ENCODE measurements at regions not wholly inside any gene's neighbourhood (a gene's known extent, or its start where the extent isn't known, plus 50 kb on each side); places are given as distances from the start of the nearest gene placed in this dataset.
A peak's percentile ranks its signal among the peaks of the same experiment; 100 is the strongest.

DNA sequence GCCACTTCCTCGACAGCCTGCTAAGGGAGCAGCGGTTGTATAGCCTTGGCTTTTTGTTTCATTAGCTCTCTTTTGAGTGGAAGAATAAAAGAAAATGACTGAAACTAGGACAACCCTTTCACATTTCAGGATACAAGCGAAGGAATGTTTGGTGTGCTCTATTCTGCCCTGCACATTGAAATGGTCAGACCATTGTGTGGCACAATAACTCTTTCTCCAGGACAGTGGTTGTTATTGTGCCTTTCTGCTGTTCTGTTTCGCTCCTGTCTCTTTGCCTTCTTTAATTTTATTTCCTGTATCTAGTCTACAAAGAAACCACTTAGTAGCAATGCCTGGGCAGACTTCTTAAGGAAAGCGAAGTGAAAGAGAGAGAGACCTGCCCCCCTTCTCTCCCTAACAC is 473.7 kb downstream of the GBA3 start:
- DNase-seq (no peak), ATAC-seq (ENCODE audit: poor library complexity) (no peak)
- intact Hi-C loops (cut with DNase I), result no loop called here

- intact Hi-C loops (cut with DNase I), result no loop called here
- no peak for ATAC-seq (ENCODE audit: poor library complexity)
- DNase-seq, result no peak
These were observed 472.9 kb downstream of the GBA3 start for GRCh38 chr4:23165669-23166068.

GRCh38 chr4:23163647-23164436 is 471.1 kb downstream of the GBA3 start:
- no peak for ATAC-seq (ENCODE audit: poor library complexity)
- intact Hi-C loops (cut with DNase I), result no loop called here
- no peak for DNase-seq

DNA sequence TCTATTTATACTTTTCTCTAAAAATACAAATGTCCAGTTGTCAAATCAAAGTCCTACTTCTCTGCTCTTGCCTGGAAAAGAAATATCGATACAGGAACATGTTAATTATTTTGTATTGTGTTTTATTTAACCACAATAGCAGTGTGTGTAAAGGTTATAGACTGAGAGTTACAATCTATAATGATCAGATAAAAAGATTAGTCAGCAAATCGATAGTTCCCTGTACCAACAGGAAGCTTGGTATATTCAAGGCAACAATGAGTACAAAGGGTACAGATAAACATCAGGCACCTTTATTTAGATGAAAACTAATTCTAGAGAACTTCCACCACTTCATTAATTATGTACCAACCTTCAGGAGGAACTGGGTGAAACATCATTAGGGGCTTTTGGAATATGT is 469.5 kb downstream of the GBA3 start:
- intact Hi-C loops (cut with DNase I), result no loop called here
- no peak for ATAC-seq (ENCODE audit: poor library complexity)

GRCh38 chr4:23161787-23162186 is 469.1 kb downstream of the GBA3 start:
- intact Hi-C loops (cut with DNase I), result no loop called here
- ATAC-seq (ENCODE audit: poor library complexity), result no peak
- no peak for DNase-seq

More for the DNA sequence above, 469.5 kb downstream of the GBA3 start:
- no peak for DNase-seq

DNA sequence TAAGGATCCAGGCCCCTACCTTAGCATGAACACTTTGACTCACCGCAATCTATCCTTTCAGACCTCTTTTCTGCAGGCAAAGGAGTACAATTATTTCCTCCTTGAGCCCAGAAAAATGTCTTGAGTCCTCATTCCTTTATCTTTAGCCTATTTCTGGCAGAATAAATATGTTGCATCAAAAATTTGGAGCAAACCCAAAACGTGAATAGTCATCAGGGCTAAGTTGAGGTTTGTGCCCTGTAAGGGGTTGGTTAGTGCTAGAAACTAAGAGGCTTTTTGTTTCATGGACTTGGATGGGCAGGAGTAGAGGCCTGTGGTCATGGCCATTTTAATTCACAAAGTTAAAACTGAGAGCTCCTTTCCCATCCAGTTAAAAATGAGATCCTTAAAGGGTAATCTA is 460.3 kb downstream of the GBA3 start:
- intact Hi-C loops (cut with DNase I), result no loop called here
- ATAC-seq (ENCODE audit: poor library complexity) (no peak), DNase-seq (no peak)

DNA sequence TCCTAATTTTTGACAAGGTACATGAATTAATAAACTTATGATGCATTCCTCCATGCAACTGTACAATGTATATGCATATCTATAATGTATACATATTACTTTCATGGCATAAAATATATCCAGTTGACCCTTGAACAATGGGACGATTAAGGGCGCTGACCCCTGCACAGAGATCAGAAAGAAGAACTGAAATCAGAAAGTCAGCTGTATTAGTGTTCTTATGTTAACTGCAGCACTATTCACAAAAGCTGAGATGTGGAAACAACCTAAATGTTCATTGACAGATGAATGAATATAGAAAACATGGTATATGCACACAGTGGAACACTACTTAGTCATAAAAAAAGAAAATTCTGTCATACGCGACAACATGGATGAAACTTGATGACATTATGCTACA is 457.1 kb downstream of the GBA3 start:
- DNase-seq (no peak), ATAC-seq (ENCODE audit: poor library complexity) (no peak)
- intact Hi-C loops (cut with DNase I), result no loop called here

- intact Hi-C loops (cut with DNase I), result no loop called here
- no peak for ATAC-seq (ENCODE audit: poor library complexity)
These were observed 452.0 kb downstream of the GBA3 start for GRCh38 chr4:23144707-23145106.

GRCh38 chr4:23135792-23136645 is 443.3 kb downstream of the GBA3 start:
- DNase-seq (no peak), ATAC-seq (ENCODE audit: poor library complexity) (no peak)
- intact Hi-C loops (cut with DNase I), result loop anchor here (10.0 kb wide), 1 partner anchor 1289 kb away; no protein-coding TSS in a partner anchor

More at GRCh38 chr4:23144707-23145106, 452.0 kb downstream of the GBA3 start:
- DNase-seq, result no peak

- ATAC-seq (ENCODE audit: poor library complexity) (no peak), DNase-seq (no peak)
- intact Hi-C loops (cut with DNase I), result loop anchor here (10.0 kb wide), 1 partner anchor 1290 kb away; no protein-coding TSS in a partner anchor
These were observed 441.6 kb downstream of the GBA3 start for GRCh38 chr4:23134331-23134730.

DNA sequence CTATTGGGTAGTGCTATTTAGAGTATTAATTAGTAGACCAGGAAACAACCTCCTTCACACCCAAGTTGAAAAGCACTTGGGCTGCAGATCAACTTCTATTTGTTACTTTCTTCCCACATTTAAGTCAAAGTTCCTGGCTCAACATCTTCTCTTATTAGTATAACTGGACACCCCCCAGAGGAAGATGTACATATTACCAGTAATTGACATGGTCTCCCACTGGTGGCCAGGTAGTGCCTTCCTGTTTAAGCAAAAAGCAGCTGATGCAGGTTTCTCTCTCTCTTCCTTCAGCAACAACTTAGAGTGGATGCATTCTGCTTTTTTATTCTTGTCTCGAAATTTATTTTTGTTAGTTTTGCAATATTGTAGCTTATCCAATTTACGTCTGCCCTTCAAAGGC is 438.1 kb downstream of the GBA3 start:
- intact Hi-C loops (cut with DNase I), result loop anchor here (10.0 kb wide), 1 partner anchor 1294 kb away; no protein-coding TSS in a partner anchor
- no peak for DNase-seq
- no peak for ATAC-seq (ENCODE audit: poor library complexity)

DNA sequence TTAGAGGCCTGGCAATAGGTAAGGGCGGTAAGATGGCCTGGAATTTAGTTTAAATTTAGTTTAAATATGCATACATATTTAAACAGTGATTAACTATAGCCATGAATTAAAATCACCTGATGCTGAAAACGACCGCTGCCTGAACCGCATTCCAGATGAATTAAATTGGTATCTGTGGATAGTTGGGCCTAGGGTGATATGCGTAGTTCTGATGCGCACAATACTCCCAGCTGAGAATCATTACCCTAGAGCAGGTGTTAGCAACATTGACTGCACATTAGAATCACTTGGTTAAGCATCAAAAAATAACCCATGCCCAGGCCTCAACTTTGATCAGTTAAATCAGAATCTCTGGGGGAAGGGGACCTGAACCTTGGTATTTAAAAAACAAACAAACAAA is 432.4 kb downstream of the GBA3 start:
- intact Hi-C loops (cut with DNase I), result no loop called here
- DNase-seq (no peak), ATAC-seq (ENCODE audit: poor library complexity) (no peak)

DNA sequence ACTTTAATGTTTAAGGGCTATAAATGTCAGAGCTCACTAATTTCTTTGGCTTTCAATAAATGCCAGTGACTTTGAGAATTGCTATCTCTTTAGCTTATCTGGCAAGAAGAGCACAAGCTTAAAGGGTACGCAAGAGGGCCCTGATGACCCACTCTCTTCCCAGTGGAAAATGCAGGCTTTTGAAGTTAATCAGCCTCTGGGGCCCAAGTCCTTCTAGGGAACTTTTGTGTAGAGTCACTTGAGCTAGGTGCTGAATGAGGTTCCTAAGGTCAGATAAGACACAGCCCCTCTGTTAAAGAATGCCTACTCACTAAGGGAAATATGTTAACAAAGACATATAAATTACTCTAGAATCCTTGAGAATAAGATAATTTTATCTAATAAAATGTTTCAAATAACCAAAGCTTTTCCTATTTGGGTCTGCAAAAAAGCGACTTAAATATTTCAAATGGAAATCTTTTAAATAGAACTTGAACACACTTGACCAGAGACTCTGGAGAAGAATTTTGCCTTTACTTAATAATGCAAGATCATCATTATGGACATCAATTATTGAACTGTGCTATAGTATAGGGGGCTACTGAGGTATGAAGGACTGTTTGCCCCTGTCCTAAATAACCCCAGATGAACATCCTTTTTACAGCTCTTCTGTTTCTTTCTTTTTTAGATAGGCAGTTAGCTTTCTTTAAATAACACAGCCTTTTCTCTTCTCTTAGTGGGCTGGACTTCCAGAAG is 430.1 kb downstream of the GBA3 start:
- intact Hi-C loops (cut with DNase I), result no loop called here
- ATAC-seq (ENCODE audit: poor library complexity) (no peak), DNase-seq (no peak)

GRCh38 chr4:23120374-23120773 is 427.6 kb downstream of the GBA3 start:
- intact Hi-C loops (cut with DNase I), result no loop called here
- ATAC-seq (ENCODE audit: poor library complexity) (no peak), DNase-seq (no peak)

- DNase-seq (no peak), ATAC-seq (ENCODE audit: poor library complexity) (no peak)
- intact Hi-C loops (cut with DNase I), result no loop called here
These were observed 425.1 kb downstream of the GBA3 start for GRCh38 chr4:23117826-23118225.

DNA sequence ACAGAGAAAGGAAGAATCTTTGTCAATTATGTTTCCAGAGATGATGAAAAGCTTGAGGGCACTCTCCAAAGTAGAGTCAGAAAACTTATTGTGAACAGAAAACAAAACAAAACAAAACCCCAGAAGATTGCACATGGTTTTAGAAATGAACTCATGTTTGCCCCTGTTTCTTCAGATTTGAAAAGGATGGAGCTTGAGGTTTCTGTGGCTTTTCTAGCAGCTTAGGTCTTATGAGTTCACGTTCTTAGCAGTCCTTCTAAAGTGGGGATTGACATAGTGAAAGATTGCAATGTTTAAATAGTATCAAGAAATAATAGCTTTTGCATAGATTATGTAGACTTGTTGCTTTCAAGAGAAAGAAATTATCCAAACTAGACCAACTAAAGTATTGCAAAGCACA is 421.8 kb downstream of the GBA3 start:
- DNase-seq (no peak), ATAC-seq (ENCODE audit: poor library complexity) (no peak)
- intact Hi-C loops (cut with DNase I), result no loop called here

DNA sequence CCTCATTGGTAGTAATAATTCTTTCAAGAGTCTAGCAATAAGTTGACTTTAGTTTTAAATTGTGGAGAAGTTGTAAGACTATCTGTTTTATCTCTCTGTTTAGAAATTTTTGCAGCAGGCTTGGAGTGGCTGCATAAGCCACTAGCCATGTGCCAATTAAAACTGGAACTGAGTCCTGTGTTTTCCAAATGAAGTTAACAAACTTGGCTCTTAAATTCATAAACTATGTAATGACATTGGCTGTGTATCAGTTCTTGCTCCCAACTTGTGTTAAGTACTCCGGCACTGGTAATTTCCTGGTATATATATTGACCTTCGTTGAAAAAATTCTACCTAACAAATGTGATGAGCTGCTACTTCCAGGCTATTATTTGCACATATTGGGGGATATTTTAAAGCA is 420.4 kb downstream of the GBA3 start:
- intact Hi-C loops (cut with DNase I), result no loop called here
- no peak for DNase-seq
- ATAC-seq (ENCODE audit: poor library complexity), result peak; percentile 77

GRCh38 chr4:23106516-23106915 is 413.8 kb downstream of the GBA3 start:
- intact Hi-C loops (cut with DNase I), result no loop called here
- ATAC-seq (ENCODE audit: poor library complexity) (no peak), DNase-seq (no peak)

DNA sequence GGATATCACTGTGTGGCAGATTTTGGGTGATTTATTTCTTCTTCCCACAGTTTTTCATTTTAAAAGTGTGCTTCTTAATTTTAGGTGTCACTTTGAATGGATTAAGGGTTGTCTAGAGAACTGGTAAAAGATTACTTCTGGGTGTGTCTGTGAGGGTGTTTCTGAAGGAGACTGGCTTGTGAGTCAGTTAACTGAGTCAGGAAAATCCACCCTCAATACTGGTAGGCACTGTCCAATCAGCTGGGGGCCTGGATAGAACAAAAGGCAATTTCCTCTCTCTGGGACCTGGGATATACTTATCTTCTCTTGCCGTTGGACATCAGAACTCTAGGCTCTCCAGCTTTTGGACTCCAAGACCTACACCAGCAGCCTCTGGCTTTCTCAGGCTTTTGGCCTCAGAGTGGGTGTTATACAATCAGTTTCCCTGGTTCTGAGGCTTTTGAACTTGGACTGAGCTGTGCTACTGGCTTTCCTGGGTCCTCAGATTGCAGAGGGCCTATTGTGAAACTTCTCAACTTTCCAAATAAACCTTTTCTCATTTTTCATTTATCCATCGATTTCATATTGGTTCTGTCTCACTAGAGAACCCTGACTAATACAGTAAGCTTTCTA is 413.1 kb downstream of the GBA3 start:
- intact Hi-C loops (cut with DNase I), result no loop called here
- ATAC-seq (ENCODE audit: poor library complexity) (no peak), DNase-seq (no peak)

All from Right ventricle myocardium superior (tissue), 1 donor.